ENCODE measurements at regions not wholly inside any gene's neighbourhood (a gene's known extent, or its start where the extent isn't known, plus 50 kb on each side); places are given as distances from the start of the nearest gene placed in this dataset.

GRCh38 chr9:557601-558201, 283.8 kb upstream of the DMRT1 start:
- Histone ChIP-seq H3K27me3 (no peaks in the 10 kb centered on the region), H3K27ac (no peak overlapping the region), H3K4me1 (no peaks in the 10 kb centered on the region), H3K36me3 (no peaks in the 10 kb centered on the region), H3K4me3 (no peak overlapping the region), H3K9me3 (no peaks in the 10 kb centered on the region)
- no peak for TF ChIP-seq POLR2A (IDR thresholded peaks at IDR 0.05)
- TF ChIP-seq, protein P1, sequence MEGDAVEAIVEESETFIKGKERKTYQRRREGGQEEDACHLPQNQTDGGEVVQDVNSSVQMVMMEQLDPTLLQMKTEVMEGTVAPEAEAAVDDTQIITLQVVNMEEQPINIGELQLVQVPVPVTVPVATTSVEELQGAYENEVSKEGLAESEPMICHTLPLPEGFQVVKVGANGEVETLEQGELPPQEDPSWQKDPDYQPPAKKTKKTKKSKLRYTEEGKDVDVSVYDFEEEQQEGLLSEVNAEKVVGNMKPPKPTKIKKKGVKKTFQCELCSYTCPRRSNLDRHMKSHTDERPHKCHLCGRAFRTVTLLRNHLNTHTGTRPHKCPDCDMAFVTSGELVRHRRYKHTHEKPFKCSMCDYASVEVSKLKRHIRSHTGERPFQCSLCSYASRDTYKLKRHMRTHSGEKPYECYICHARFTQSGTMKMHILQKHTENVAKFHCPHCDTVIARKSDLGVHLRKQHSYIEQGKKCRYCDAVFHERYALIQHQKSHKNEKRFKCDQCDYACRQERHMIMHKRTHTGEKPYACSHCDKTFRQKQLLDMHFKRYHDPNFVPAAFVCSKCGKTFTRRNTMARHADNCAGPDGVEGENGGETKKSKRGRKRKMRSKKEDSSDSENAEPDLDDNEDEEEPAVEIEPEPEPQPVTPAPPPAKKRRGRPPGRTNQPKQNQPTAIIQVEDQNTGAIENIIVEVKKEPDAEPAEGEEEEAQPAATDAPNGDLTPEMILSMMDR (IDR thresholded peaks at IDR 0.05), result no peak
- DNase-seq, result no peak

GRCh38 chr9:561427-561826, 280.1 kb upstream of the DMRT1 start:
- no peak for DNase-seq
- Histone ChIP-seq H3K4me3 (no peak overlapping the region), H3K27me3 (no peaks in the 10 kb centered on the region), H3K36me3 (no peaks in the 10 kb centered on the region), H3K9me3 (no peaks in the 10 kb centered on the region), H3K4me1 (no peaks in the 10 kb centered on the region), H3K27ac (no peak overlapping the region)
- TF ChIP-seq, protein P1 (IDR thresholded peaks at IDR 0.05), result no peak
- TF ChIP-seq POLR2A (IDR thresholded peaks at IDR 0.05), result no peak

DNA sequence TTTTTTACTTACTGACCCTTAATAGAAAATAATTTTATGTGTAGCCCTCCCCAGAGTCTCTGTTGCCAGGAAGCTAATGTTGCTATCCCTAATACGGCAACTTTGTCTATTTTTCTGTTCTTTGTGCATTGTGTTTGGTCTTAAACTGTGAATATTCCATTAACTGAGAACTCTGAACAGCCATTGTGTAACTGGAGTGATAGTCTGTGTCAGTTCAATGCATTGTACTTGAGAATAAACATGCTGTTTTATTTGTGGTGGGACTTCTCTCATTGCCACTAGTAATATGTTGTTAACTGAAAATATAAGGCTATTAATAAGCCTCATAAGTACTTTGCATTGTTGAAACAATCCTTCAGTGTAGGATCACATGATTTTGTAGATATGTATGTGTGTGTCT, 278.3 kb upstream of the DMRT1 start:
- no peak for TF ChIP-seq POLR2A (IDR thresholded peaks at IDR 0.05)
- TF ChIP-seq, protein P1 (IDR thresholded peaks at IDR 0.05), result no peak
- Histone ChIP-seq H3K4me1 (peaks cover 0 to 8% (median 0%) of the 10 kb centered on the region in 4 donors), H3K4me3 (no peak overlapping the region), H3K9me3 (no peaks in the 10 kb centered on the region), H3K27me3 (no peaks in the 10 kb centered on the region), H3K27ac (no peak overlapping the region), H3K36me3 (no peaks in the 10 kb centered on the region)
- DNase-seq, result no peak

- no peak overlapping the region for H3K4me3 ChIP-seq
- no peak for TF ChIP-seq POLR2A (IDR thresholded peaks at IDR 0.05)
- TF ChIP-seq, protein P1 (IDR thresholded peaks at IDR 0.05), result no peak
- H3K4me1 ChIP-seq, result peaks cover 0 to 11% (median 0%) of the 10 kb centered on the region in 4 donors
- no peak overlapping the region for H3K27ac ChIP-seq
- H3K9me3 ChIP-seq, result no peaks in the 10 kb centered on the region
- peak in 1 of 3 donors; percentile 32 for DNase-seq
- no peaks in the 10 kb centered on the region for H3K27me3 ChIP-seq
- no peaks in the 10 kb centered on the region for H3K36me3 ChIP-seq
Measured at GRCh38 chr9:565528-565927, 276.0 kb upstream of the DMRT1 start.

- DNase-seq, result no peak
- Histone ChIP-seq H3K4me3 (no peak overlapping the region), H3K4me1 (peaks cover 0 to 11% (median 5%) of the 10 kb centered on the region in 4 donors), H3K36me3 (no peaks in the 10 kb centered on the region), H3K27ac (peak overlapping the region in 2 of 4 donors; percentile 11 to 19), H3K27me3 (no peaks in the 10 kb centered on the region), H3K9me3 (no peaks in the 10 kb centered on the region)
- TF ChIP-seq POLR2A (IDR thresholded peaks at IDR 0.05), result no peak
- TF ChIP-seq, protein P1 (IDR thresholded peaks at IDR 0.05), result no peak
Measured at GRCh38 chr9:567128-567746, 274.3 kb upstream of the DMRT1 start.
